Stimulated activated CD8-positive, alpha-beta memory T cell treated with anti-CD3 and anti-CD28 coated beads, Interleukin-2, amount 100 ng/mL, for 48 hours (primary cell): ENCODE measurements at regions not wholly inside any gene's neighbourhood (a gene's known extent, or its start where the extent isn't known, plus 50 kb on each side); places are given as distances from the start of the nearest gene placed in this dataset.
"Not testable (repeated sequence)": the region's sequence is repeated elsewhere in the genome, so short reads cannot be mapped to it uniquely, and the experiment has no call there.

ENCODE experiments used
- DNase-seq, 2 donors: peaks; one replicate each; pipeline ENCODE4 v3.0.0-alpha.2; 2020; ENCODE audit warnings: low read depth in 2 of 2

- DNase-seq, result no peak
Observed at GRCh38 chr12:62003701-62004100, 256.5 kb upstream of the USP15 start.

- no peak for DNase-seq
Observed at GRCh38 chr12:62005615-62006014, 254.6 kb upstream of the USP15 start.

GRCh38 chr12:62006076-62006732 lies 254.0 kb upstream of the USP15 start:
- no peak for DNase-seq

DNA sequence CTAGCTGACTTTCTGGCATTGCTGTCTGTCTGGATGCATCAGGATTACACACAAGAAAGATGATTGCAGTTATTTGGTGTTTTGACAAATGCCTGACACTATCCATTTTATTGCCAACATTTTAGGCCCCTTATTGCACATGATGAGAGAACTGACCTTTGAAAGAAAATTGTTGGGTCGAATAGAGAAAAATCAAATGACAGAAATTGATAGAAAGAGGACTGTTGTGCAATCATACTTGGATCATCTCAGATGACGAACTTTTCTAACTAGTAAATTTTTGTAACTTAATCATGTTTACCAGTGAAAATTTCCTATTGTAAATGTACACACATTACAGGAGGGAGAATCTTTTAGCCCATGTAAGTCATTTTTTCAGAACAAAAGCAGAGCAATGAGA lies 251.5 kb upstream of the USP15 start:
- no peak for DNase-seq

DNA sequence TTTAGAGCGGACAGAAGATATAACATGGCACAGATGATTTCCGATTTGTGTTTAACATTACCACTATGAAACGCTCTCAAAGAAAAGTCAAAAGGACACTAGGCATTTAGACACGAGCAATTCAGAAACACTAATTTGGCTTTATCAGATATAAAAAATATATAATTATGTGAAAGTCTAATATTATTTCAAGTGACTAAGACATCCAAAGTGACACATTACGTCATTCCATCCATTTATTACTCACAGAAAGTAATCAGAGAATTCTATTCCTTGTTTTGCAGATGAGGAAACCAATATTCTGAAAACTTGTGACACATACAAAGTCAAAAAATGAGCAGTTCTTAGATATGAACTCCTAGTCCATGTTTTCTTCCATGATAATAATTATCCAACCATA lies 250.8 kb upstream of the USP15 start:
- no peak for DNase-seq

GRCh38 chr12:62010331-62010906 lies 249.8 kb upstream of the USP15 start:
- not testable (repeated sequence) for DNase-seq

- not testable (repeated sequence) for DNase-seq
Observed at GRCh38 chr12:62010973-62011372, 249.2 kb upstream of the USP15 start.

DNA sequence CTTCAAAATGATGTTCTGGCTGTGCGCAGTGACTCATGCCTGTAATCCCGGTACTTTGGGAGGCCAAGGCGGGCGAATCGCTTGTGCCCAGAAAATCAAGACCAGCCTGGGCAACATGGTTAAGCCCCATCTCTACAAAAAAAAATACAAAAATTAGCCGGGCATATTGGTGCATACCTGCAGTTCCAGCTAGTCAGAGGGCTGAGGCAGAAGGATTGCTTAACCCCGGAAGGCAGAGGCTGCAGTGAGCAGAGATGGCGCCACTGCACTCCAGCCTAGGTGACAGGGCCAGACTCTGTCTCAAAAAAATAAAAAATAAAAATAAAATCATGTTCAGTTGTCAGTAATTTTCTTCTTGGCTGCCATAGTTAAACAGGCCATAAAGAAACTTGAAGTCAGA lies 245.9 kb upstream of the USP15 start:
- no peak for DNase-seq

GRCh38 chr12:62016021-62016420 lies 244.2 kb upstream of the USP15 start:
- DNase-seq, result no peak

DNA sequence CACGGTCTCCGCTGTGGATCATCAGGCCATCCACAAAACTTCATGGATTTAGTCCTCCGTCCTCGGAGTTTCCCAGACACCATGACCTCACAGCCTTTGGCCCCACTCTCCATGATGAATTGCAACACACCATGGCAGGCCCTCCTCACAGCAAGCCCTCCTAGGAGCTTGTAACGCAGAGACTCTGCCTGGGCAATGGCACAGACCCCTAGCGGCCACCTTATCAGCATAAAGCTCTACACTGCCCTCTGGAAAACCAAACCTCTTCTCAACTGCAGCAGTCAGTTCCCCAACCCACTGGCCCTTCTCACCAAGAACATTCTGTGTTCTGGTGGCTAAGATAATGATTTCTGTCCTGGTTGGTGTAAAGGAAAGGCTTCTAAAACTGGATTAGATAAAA lies 238.4 kb upstream of the USP15 start:
- DNase-seq, result no peak

DNA sequence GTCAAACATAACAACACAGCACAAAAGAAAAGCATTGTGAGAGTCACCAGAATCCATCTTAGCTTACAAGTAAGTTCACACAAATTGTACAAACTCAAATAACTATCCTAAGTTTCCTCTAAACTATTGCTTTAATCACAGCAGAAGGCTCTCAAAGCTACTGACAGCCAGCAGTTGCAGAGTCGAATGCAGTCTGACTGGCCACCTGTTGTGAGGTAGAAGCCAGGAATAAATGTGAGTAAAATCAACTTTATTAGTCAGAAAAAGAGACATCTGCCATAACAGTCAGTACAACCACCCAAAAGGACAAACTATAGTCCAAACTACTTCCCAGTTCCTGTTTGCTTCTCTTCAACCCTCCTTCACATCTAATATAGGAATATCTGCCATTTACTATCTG lies 231.7 kb upstream of the USP15 start:
- DNase-seq, result no peak

DNA sequence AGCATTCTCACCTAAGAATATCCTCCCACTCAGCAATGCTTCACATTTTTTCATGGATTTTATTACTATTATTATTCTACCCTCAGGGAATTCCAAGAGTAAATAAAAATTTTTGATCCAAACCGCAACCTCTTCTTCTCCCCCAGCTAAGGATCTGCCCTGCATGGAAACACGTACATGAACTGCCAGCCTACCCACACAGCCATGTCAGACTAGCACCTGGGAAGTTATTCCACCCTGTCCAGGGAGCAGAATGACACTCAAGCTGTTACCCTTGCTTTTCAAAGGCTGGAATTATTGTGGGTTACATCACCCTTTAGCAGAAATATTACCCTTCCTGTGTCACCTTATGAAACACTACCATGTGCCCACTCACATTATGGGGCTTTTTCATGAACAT lies 227.3 kb upstream of the USP15 start:
- no peak for DNase-seq

DNA sequence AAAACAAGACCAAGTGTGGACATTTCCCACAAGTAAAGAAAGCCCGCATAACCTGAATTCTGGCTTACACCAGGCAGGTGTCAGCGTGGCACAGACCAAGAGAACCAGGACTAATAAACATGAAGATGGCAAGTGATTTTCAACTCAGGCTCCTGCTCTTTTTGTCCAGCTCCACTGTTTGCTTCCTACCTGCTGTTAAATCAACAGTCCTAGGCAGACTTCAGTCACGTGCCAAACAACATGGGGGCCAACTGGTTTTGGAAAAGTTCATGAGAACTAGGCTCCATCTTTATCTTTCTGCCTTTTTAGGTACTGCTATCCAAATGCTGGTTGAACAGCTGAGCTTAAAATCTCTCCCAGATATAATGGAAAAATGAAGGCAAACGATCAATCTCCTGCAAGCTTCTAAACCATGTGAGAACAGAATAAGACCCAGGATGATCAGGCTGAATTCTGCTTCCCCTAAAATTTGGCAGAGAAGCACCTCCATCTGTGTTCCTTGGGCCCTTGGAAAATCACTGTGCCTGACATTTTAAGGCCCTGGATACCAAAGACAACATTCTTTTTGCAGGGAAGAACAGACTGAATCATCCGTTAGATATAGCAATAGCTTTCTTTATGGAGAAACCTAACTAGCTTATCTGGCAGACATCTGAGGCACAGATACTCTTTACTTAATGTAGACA lies 215.6 kb upstream of the USP15 start:
- no peak for DNase-seq

GRCh38 chr12:62045211-62045610 lies 215.0 kb upstream of the USP15 start:
- no peak for DNase-seq

- no peak for DNase-seq
Observed at GRCh38 chr12:62050785-62051184, 209.4 kb upstream of the USP15 start.

GRCh38 chr12:62069976-62070375 lies 190.2 kb upstream of the USP15 start:
- DNase-seq, result no peak

DNA sequence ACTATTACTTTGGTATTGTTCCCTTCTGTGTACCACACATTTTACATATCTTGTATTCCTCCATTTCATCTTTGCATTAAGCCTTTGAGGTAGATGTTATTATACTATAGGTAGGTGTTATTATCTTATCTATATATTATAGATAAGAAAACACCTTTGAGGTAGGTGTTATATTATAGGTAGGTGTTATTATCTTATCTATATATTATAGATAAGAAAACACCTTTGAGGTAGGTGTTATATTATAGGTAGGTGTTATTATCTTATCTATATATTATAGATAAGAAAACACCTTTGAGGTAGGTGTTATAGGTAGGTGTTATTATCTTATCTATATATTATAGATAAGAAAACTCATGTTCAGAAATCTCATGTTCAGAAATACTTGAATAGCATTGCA lies 187.0 kb upstream of the USP15 start:
- not testable (repeated sequence) for DNase-seq

- DNase-seq, result no peak
Observed at GRCh38 chr12:62075870-62076269, 184.3 kb upstream of the USP15 start.

DNA sequence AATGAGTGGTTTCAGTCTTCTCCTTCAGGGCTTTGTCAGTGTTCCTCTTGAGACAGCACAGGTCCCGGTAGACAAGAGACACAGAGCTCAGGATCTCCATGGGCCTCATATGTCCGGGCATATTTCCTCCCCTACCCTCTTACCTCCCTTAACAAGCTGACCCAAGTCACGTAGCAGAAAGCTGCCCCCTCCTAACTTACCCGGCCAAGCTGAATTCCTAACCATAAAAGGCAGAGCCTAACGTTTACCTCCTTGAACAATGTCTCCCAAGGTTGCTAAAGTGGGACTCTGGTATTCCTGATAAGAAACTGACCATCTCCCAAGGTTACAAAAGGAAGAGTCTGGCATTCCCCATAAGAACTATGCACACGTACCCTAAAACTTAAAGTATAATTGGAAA lies 182.2 kb upstream of the USP15 start:
- DNase-seq, result no peak

GRCh38 chr12:62082448-62082847 lies 177.8 kb upstream of the USP15 start:
- no peak for DNase-seq

GRCh38 chr12:62098132-62098531 lies 162.1 kb upstream of the USP15 start:
- DNase-seq, result no peak

GRCh38 chr12:62103748-62104147 lies 156.5 kb upstream of the USP15 start:
- no peak for DNase-seq

DNA sequence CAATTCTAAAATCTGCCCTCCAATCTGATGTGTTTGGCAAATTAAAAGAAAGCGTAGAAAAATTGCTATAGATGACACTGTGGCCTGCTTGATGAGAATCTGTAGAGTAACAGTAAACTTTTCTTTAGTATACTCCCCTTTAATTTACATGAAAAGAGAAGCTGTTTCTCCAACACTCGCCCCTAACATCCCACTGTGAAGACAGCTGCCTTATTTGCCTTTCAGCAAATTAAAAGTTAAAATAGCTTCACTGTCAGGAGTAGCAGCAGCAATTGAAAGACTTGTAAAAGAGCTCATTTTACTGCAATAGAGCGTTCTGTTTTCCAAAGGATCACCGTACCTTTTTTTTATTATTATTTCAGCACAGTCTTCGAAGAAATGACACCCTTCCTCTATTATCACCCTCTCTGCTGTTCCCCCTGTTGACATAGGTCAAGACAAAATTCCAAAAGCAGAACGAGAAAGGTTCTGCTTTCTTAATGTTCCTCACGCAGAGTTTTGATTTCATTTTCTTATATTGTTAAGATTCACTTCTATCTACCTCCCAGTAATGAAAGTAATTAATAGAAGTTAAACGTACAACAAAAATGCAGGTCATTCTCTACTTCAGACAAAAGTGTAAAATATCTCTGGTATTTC lies 153.5 kb upstream of the USP15 start:
- DNase-seq, result no peak
